NCI-H1105 (cell line): ENCODE measurements at regions not wholly inside any gene's neighbourhood (a gene's known extent, or its start where the extent isn't known, plus 50 kb on each side); places are given as distances from the start of the nearest gene placed in this dataset.
A peak's percentile ranks its signal among the peaks of the same experiment; 100 is the strongest.
"Not testable (repeated sequence)": the region's sequence is repeated elsewhere in the genome, so short reads cannot be mapped to it uniquely, and the experiment has no call there.

Experiments
- DNase-seq: peaks from one replicate; lab custom pipeline; 2025; lab: John Stamatoyannopoulos, UW

DNA sequence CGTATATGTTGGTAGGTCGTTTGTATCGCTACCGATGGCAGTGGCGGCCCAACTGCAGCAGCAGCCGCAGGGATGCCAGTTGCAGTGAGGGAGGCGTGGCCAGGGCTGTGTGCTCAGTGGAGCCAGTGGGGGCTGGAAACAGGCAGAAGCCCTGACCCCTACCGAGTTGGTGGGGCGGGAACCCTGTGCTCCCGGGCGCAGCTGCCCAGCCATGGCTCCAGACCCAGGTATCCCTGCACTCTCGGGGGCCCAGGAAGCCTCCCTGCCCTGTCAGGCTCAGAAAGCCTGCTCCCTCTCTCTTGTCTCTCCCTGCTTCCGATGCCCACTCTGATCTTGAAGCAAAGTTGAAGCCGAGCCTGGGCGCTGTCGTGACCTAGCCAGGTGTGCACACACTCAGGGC lies 78.6 kb upstream of the ITGB1 start:
- no peak for DNase-seq

DNA sequence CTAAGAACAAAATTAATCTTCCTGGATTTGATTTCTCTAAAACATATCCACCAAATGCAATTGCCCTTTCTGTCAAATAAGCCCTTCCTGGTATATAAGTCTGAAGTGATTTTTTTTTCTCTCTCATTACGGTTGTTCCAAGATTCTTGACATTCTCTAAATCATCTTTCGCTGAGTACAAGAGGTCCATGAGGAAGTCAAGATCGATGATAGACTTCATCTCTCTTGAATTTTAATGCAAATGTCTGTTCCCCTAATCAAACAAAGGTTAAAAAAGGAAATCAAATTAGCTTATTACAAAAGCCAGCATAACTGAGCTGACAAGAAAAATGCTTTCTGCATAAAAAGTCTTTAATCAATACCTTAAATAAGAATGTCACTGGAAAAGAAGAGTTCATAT lies 77.4 kb upstream of the ITGB1 start:
- DNase-seq = no peak

DNA sequence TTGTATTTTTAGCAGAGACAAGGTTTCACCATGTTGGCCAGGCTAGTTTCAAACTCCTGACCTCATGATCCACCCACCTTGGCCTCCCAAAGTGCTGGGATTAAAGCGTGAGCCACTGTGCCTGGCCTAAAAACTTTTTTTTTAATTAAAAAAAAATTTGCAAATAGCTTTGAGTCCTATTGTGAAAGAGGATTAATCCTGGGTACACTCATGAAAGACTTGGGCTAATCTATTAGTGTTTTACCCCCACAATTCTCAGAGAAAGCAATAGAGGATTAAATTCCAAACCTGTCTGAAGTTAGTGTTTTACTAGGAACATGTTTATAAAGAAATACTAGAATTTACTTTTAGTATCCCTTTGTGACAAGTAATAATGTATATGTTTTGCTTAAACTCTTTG lies 76.9 kb upstream of the ITGB1 start:
- no peak for DNase-seq

DNA sequence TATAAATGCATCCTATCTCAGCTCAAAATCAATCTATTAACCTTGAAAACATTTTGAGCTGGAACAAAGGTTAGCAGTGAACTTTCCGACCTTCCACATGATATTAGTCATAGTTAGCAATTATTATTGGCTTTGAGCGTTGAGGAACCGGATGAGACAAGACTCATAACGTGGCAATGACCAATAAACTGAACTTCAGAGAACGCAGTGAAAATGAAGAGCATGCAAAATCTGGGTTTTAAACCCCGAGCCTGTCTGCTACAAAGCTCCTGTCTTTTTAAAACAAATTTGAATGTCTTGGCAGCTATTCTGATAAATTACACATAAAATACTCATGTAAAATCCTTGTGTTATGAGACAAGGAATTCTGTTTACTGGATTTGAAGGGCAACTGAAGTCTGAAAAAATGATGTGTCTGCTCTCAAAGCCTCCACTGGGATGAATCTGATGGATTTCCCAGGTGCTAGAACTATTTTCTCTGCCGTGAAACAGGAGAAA lies 74.7 kb upstream of the ITGB1 start:
- DNase-seq = no peak

DNA sequence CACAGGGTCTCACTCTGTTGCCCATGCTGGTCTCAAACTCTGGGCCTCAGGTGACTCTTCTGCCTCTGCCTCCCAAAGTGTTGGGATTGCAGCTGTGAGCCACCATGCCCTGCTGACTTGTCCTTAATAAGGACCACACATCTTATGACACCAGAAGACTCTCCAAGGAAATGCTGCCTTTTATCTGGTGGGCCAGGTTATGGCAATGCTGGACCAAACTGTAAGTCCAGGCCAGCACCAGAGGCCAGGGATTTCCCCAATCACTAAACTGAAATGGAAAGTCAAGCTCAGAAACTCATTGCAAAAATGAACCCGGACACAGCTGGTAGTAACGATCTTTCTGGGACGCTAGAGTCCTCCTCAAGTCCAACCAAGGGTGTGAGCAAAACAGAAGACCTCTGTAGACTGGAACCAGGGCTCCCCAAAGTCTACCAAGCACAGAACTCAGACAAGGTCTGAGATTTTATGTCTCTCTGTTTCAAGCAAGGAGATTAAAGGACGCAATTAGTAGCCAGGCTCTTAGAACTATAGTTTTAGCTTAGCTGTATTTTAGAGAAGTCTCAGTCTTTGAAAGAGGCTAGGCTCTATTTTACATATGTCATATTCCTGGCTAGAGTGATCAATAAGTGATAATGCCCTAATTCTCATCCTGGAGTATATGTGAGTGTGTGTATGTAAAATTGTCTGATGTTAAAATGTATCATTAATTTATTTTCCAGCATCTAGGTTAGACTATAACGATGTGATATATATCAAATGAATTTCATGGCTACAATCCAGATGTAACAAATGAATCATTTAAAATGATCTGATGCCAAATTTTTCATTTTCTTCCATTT lies 74.0 kb upstream of the ITGB1 start:
- DNase-seq = no peak

DNA sequence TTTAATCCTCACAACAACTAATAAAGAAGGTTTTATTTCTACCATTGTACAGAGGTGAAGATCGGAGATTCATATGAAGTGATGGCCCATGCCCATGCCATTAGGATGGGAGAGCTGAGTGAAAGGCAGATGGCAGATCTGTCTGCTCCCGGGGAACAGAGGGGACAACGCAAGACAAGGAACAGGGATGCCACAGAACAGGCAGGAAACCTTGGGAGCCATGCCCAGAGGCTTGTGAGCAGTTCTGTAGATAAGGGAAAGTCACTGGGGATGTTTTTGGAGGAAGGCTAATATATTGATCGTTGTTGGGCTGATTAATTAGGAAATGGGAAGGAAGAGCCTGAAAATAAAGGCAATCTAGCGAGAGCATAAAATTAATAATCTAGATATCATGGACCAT lies 73.1 kb upstream of the ITGB1 start:
- no peak for DNase-seq

DNA sequence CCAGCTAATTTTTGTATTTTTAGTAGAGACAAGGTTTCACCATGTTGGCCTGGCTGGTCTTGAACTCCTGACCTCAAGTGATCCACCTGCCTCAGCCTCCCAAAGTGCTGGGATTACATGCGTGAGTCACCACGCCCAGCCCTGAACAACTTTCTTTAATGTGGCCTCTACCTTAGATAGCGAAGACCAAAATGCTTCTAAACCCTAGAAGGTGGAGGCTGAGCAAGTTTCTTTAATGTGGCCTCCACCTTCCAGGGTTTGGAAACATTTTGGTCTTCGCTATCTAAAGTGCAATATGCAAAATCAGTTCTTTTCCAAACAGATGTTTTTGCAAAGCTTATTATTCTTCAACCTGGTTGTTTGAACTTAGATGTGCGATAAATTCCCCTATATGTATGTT lies 70.5 kb upstream of the ITGB1 start:
- DNase-seq = not testable (repeated sequence)

DNA sequence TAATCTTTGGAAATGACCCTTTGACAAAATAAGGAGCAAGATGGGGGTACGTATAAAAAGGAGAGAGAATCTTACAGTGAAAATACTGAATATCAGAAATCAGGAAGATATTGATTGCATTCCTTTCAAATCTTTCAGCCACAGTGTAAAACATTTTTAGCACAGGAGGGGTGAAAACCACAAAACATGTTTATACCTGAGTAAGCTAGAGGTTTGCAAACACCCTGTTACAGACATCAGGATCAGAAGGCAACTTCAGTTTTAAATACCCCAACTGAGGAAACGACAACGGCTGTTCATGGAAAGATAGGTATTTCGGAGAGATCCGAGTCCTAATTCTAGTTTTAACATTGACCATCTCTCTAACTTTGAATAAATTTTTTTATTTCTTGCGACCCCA lies 69.1 kb upstream of the ITGB1 start:
- no peak for DNase-seq

DNA sequence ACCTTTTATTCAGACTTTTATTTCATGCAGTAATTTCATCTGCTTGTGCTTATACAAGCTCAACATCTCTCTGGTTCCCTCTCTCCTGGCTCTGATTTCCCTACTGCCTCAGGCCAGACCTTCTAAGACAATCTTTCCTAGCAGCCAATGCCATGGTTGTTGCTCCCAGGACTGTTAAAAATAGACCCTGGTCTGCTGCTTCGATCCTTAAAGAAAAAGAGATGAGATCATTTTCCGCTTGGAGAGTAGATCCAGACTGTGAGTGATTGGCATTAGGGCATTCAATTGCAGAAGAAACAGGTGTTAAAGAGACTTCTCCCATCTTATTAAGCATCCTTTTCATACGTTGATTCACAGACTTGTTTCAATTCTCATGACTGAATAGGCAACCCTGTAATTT lies 68.4 kb upstream of the ITGB1 start:
- no peak for DNase-seq

DNA sequence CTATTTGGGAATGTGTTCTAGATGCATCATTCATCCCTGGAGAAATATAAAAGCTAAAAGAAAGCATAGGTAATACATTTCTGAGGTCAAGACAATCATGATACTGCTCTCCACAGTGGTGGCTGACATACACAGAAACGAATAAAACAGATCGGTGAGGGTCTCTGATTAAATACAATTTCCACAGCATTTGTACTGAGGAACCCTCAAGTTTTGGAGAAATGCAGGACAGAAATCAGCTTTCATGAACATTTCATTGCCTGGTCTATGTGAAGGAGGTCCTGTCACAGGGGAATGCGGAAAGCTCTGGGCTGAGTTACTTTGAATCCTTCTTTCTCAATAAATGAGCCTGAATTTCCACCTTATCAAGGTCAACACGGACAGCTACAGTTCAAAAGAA lies 67.9 kb upstream of the ITGB1 start:
- DNase-seq = no peak

DNA sequence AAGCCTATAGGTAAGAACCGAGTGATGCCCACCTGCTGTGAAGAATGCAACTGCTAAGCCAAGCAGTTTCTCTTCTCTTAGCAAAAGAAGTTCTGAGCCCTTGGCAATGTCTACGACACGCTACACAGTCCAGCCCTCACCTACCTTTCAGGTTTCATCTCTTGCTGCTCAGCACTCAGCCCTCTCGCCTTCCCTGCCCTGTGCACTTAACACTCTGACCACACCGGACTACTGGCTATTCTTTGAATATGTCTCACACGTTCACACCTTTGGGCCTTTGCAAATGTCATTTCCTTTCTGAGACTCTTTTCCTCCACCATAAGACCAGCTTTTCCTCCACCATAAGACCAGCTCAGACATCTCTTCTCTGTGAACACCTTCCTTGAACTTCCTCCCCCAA lies 67.0 kb upstream of the ITGB1 start:
- no peak for DNase-seq

DNA sequence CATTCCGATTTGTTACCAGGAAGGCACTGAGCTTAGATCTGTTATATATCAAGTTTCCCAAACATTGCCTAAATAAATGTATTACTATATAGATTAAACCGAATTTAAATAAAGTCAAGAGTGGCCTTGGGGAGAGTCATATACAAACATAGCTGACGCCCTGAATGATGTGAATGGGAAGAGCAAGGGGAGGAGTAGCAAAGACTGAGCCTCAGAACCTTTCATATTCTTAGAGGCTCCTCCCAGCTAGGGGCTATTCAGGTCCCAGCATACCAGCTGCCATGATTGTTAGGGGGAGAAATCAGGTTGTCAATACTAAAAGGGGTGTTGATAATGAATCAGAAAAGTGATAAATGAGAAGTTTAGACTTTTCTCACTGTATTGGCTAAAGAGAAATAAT lies 64.7 kb upstream of the ITGB1 start:
- no peak for DNase-seq

DNA sequence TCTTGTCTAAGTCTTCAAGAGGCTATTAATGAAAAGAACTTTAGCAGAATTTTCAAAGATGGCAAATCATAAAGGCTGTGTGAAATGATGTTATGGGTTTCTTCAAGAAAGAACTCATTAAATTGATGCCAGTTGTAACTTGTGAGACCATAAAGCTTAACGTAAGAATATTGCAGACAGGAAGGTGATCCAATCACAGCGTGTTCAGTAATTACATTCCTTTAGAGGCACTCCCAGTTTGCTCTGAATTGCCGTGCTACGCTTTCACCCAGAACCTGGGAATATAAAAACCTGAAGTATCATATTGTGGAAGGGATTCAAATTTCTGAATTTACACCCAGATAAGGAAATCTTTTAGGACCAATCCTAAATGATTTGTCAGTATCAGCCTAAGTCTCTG lies 64.1 kb upstream of the ITGB1 start:
- no peak for DNase-seq

DNA sequence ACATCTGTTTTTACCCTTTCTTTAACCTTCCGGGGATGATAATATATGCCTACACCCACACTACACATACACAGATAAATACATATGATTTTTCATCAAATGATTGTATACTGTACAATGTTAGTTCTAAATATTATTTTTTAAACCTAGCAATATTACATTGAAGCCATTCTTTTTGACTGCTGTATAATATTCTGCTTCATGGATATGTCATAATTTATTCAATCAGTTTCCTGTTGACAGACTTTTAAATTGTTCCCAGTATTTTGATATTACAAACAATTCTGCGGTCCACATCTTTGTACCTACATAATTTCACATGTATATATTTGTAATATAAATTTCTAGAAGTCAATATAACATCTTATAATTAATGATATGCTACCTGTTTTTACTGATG lies 59.0 kb upstream of the ITGB1 start:
- DNase-seq = no peak

DNA sequence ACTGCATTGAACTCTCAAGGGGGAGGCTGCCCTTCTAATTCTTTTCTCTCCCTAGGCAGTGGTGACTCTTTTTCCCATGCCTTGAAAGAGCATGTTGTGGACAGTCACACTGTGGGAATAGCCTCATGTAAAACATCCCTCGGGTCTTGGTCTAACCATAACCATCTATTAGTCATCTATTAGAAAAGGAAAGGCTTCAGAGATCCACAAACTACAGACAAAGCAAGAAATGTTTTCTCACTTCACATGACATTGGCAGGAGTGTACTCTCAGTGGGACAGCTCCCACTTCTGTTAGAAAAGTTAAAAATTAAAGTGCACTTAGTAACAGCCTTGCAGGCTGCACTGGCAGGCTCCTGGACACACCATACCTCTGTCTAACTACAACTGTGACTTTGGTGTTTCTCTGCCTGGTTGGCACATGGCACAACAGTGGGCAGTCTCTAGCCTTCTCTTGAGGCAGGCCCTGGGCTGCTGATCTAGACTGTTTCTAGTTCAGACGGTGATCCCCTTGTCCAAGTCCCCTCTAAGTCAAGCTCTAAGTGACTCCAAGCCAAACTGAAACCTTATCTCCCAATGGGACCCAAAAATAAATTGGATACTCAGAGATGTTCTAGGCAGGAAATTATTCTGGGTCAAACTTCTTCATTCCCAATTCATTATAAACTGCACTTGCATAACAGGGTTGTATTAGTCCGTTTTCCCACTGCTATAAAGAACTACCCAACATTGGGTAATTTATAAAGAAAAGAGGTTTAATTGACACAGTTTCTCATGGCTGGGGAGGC lies 57.9 kb upstream of the ITGB1 start:
- DNase-seq = no peak

DNA sequence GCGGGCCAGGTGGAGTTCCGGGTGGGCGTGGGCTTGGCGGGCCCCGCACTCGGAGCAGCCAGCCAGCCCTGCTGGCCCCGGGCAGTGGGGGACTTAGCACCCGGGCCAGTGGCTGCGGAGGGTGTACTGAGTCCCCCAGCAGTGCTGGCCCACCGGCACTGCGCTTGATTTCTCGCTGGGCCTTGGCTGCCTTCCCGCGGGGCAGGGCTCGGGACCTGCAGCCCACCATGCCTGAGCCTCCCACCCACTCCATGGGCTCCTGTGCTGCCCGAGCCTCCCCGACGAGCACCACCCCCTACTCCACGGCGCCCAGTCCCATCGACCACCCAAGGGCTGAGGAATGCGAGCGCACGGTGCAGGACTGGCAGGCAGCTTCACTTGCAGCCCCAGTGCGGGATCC lies 55.3 kb upstream of the ITGB1 start:
- DNase-seq = not testable (repeated sequence)

DNA sequence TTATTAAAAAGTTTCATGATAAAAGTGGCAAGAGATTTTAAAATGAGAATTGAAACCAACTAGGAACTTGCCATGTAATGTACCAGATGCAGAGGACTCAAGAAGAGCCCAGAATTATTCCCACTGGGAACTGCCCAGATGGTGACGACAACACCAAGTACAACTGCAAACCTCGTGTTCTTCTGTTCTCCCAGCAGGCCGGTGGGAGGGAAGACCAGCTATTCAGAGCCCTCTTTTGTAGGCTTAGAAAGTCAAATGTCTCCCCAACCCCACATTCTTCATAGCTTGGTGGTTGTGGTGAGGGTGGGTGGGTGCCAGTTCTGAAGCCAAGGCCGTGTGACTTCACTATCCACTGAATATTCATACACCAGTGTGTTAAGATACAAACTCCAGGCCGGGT lies 54.3 kb upstream of the ITGB1 start:
- DNase-seq = no peak

DNA sequence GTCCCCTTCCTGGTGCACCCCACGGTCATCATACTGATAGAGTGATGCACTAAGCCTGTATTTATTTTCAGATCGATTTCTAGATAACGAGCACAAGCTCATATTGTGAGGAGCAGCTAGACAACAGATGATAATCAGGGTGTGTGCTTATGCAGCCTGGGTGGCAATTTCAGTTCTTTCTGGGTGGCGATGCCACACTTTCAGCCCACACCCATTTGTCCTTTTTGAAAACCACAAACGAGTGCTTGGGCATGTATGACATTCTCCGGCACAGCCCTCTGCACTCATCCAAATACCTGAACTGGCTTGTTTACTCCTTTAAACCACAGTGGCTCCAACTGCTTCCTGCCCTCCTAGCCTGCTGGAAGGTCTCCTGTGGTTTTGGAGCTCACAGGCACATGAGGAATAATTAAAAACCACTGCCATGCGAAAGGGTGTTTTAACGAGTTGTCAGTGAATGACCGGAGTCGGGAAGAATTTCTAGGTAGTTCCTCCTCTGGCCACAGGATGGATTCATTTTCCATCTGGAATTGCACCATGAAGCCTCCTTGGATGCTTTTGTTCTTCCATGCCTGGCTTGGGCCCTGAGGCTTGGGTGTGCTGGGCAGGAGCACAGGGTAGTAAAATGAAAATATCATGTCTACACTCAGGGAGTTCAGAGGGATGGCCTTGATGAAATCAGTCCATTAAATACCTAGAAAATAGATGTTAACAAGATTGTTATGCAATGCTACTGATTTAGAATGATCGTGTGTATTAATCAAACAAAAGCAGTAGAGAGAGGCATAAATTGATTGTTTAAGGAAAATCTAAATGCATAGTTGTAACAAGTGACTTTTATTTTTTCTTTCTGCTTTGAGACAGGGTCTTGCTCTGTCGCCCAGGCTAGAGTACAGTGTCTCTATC lies 52.4 kb upstream of the ITGB1 start:
- DNase-seq = no peak

DNA sequence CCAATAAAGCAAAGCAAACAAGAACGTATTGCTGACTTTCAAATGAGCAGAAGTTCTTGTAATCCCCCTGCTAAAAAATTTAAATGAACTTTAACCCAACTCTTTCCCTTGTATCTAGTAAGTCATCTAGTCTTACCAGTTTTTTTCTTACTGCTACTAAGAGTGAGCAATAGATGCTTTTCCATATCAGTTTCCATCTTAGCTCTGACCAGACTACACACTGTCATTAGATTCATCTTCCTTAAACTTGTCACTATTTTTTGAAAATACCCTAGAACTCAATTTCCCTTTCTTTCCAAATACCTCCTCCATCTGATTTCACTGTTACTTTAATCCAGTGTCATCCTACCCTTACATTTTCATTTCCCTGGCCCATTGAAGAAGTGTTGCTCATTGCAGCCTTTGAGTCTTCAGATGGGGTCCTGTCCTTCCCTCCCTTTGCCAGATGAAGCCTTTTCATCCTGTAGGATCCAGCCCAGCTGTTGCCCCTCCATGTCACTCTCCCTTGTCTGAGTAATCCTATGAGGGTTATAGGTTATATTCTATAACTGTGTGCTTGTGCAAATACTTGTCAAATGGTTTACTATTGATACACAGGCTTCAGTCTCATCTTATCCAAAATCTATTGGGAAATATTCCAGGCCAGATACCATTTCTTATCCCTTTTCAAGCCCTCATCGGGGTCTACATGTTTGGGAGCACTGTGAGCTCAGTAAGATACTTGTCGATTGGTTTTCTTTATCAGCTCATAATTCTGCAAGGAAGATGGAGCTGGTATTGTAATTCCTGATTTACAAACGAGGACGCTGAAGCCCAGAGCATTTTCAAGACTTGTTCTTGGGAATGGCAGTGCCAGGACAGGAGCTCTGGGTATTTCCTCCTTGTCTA lies 51.5 kb upstream of the ITGB1 start:
- DNase-seq = no peak

DNA sequence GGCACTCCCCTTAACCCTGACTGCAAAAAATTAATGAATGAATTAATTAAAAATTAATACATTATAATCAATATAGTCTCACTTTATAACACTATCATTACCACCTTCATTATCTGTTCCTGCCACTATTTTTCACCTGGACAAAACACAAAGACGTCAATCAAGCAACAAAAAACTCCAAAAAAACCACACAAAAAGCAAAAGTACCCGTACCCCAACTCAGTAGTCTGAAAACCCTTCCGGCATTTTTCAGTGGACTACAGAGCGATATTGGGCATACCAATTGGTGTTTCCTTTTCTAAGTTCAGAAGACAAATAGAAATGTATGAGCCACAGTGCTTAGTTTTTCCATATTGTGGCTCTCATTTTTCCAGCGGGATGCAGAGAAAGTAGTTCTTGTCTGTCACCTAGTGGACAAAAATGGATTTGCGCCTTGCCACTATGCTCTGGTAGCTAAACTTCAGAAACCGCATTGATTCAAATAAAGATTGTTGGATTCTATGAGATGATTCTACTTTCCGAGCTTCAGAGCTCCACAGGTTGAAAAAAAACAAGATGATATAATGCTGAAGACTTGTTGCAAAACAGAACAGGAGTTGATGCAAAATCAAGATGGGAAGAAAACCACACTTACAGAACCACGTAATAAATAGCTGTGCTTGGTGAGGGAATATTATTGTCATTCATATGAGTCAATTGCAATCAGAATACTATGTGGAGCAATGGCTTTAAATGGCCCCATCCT lies 50.6 kb upstream of the ITGB1 start:
- peak; percentile 11 for DNase-seq
